Activated CD8-positive, alpha-beta memory T cell treated with anti-CD3 and anti-CD28 coated beads, Interleukin-2, amount 50 U/mL, for 4 hours (primary cell): ENCODE measurements at regions not wholly inside any gene's neighbourhood (a gene's known extent, or its start where the extent isn't known, plus 50 kb on each side); places are given as distances from the start of the nearest gene placed in this dataset.

Source experiments
- DNase-seq: peaks from one replicate; pipeline ENCODE4 v3.0.0-alpha.2; 2020

GRCh38 chr6:33862536-33862935, 58.7 kb upstream of the MLN start:
- no peak for DNase-seq

- no peak for DNase-seq
Measured at GRCh38 chr6:33861722-33862121, 57.9 kb upstream of the MLN start.

- no peak for DNase-seq
Measured at GRCh38 chr6:33860706-33861474, 57.1 kb upstream of the MLN start.

GRCh38 chr6:33860006-33860405, 56.2 kb upstream of the MLN start:
- no peak for DNase-seq

- no peak for DNase-seq
Measured at GRCh38 chr6:33858804-33859505, 55.2 kb upstream of the MLN start.

GRCh38 chr6:33857932-33858475, 54.2 kb upstream of the MLN start:
- no peak for DNase-seq

GRCh38 chr6:33857093-33857931, 53.5 kb upstream of the MLN start:
- no peak for DNase-seq

GRCh38 chr6:33856655-33857054, 52.9 kb upstream of the MLN start:
- peak; percentile 51 for DNase-seq

GRCh38 chr6:33856031-33856590, 52.3 kb upstream of the MLN start:
- DNase-seq = no peak

- no peak for DNase-seq
Measured at GRCh38 chr6:33854572-33855030, 50.8 kb upstream of the MLN start.

GRCh38 chr6:33853736-33854135, 49.9 kb upstream of the MLN start:
- DNase-seq = no peak
